ENCODE measurements at regions not wholly inside any gene's neighbourhood (a gene's known extent, or its start where the extent isn't known, plus 50 kb on each side); places are given as distances from the start of the nearest gene placed in this dataset.

DNA sequence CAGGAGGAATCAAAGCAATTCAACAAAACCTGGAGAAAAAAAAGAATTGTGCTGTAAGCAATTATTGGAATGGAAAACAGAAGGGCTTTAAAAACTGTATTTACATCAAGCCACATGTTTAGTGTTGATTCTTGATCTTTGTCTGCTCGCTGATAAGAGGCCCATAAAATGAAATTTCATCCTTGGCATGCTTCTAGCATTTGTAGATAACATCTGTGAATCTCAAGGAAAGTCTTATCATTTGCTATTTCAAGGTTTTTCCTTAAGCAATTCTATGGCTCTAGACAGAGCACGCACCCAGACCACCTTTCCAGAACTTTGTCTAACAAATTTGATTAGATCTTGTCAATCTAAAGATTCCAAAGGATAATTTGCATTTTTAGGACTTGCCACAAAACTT is 181.0 kb upstream of the FGGY start (continued):
- TF ChIP-seq GTF2F1 (IDR thresholded peaks at IDR 0.05; ENCODE audit: borderline replicate concordance, low read depth, low read length) (no peak), TAF1 (IDR thresholded peaks at IDR 0.05; ENCODE audit: low read depth, low read length) (no peak), SAP30 (IDR thresholded peaks at IDR 0.05; ENCODE audit: insufficient read depth, insufficient replicate concordance, low read length) (no peak), SUZ12 (IDR thresholded peaks at IDR 0.05; ENCODE audit: low read length) (no peak), EGR1 (IDR thresholded peaks at IDR 0.05; ENCODE audit: borderline replicate concordance, low read depth, low read length) (no peak)

Measured in H1 (cell line).